HG03565 (cell line): ENCODE measurements at regions not wholly inside any gene's neighbourhood (a gene's known extent, or its start where the extent isn't known, plus 50 kb on each side); places are given as distances from the start of the nearest gene placed in this dataset.

Experiments
- ATAC-seq: cut with Tn5 transposase; IDR thresholded peaks from one replicate; pipeline ENCODE4 v1.9.1; 2021; ENCODE audit warnings: mild to moderate bottlenecking, moderate library complexity; ENCODE audit not compliant: unreplicated experiment

DNA sequence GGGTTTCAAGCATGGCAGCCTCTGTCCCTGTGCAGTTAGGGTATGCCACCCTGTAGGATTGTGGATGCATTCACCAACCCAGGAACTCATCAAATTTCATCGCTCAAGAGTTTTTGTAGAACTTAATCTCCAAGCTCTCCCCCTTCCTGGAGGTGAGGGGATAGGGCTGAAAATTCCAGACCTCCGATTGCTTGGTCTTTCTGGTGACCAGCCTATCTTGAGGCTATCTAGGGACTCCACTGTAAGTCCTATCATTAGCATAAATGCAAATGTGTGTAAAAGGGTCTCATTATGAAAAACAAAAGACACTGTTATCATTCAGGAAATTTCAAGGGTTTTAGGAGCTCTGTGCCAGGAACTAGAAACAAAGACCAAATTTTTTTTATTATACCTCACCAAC is 244.0 kb downstream of the DUSP6 start:
- ATAC-seq, result no peak

DNA sequence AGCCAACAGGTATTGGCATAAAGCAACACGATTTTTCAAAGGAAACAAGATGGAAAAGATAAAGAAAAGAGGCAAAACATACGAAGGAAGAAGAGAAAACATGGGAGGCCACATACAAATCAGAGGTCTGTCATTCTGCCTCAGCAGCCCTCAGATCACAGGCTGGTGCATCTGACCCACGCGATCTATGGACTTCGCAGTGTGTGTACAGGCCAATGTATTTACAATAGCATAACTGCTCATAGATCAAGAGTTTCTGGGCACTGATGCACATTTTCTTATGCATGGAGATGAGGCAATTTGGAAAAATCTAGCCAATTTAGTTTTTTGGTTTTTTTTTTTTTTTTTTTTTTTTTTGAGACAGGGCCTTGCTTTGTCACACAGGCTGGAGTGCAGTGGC is 245.4 kb downstream of the DUSP6 start:
- ATAC-seq, result no peak

DNA sequence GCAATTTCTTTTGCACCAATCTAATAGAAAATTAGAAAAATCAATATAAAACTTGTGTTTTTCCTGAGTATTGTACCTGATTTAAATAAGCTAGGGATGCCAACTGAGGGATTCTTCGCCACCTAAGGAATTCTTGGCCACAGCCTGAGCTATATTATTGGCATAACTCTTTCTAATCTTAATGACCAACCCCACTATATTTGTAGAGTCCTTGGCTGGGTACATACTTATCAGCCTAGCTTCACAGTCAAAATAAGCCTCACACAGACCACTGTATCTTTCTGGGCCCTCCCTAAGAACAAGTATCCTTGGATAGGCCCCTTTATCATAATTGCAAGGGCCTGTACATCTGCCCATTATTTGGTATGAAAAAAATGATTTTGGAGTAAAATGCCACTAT is 247.1 kb downstream of the DUSP6 start:
- no peak for ATAC-seq

DNA sequence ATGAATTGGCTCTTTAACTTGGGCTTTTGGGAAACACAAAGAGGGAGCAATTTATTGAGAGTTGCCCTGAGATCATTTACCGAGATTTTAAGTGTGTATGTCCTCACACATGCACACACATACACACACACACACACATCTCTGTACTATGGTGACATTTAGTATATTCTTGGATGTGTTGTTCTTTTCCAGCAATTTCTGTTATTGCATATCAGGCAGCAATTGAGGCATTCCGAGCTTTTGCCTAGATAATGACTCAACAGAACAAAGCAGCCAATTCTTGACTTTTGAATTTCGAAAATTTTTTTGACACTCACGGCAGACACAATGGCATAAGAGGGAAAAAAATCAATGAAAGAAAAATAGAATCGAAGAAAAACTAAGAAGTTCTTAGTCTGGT is 248.5 kb downstream of the DUSP6 start:
- ATAC-seq, result no peak

DNA sequence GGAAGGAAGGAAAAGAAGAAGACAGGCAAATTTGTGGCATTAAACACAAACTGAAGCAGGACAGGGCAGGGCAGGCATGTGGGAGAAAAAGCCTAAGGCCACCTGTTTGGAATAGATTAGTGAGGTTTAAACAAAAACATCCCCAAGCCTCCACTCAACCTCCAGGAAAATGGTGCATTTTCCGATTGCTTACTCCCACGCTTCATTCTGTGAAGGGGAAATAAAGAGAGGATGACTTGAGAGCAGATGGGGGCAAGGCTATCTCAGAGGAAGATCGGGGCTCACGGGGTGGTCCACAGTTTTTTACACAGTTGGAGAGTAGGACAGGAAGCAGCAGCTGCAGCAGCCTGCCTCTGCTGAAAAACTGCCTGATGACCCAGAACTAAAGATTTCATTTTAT is 250.9 kb downstream of the DUSP6 start:
- ATAC-seq, result no peak

DNA sequence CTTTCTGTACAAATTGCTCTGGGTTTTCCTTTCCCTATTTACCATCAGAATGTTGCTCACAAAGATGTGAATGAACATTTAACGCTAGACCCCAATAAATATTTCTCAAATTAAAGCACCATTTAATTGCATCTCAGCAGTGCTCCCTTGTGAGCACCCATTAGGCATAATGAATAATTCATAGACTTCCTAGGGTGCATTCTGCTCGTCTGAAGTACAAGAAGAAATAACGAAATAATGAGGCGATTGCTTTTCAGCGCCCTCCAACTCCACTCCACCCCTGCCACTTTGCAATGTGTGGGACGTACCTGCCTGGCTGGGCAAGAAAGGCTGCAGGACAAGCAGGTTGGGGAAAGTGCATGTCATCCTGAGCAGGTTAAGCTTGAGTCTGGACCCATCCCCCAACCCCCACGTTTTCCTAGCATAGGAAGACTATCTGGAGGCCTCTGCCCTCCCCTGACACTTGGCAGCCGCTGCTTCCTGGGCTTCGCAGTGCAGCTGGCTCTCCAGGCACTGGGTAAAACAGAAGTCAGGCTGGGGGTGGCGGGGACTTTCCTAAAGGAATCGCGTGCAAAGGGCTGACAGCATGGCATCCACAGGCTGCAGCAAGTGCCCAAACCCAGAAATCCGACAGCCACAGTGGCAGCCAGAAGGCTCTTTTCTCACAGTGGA is 253.7 kb downstream of the DUSP6 start:
- ATAC-seq, result no peak

DNA sequence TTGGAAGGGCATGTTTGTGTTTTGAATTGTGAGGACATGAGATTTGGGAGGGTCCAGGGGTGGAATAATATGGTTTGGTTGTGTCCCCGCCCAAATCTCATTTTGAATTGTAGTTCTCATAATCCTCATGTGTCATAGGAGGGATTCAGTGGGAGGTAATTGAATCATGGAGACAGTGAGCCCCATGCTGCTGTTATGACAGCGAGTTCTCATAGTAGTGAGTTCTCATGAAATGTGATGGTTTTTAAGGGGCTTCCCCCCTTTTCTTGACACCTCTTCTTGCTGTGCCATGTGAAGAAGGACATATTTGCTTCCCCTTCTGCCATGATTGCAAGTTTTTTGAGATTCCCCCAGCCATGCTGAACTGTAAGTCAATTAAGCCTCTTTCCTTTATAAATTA is 260.0 kb downstream of the DUSP6 start:
- ATAC-seq, result no peak

DNA sequence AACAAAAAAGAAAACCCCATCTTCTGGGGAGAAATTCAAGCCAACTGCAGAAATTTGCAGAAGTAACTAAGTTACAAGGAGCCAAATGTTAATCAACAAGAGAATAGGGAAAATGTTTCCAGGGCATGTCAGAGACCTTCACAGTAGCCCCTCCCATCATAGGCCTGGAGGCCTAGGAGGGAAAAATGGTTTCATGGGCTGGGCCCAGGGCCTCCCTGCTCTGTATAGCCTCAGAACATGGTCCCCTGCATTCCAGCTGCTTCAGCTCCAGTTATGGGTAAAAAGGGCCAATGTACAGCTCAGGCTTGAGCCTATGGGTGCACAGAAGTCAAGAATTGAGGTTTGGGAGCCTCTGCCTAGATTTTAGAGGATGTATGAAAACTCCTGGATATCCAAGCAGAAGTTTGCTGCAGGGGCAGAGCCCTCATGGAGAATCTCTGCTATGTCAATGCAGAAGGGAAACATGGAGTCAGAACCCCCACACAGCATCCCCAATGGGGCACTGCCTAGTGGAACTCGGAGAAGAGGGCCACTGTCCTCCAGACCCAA is 260.9 kb downstream of the DUSP6 start:
- no peak for ATAC-seq

DNA sequence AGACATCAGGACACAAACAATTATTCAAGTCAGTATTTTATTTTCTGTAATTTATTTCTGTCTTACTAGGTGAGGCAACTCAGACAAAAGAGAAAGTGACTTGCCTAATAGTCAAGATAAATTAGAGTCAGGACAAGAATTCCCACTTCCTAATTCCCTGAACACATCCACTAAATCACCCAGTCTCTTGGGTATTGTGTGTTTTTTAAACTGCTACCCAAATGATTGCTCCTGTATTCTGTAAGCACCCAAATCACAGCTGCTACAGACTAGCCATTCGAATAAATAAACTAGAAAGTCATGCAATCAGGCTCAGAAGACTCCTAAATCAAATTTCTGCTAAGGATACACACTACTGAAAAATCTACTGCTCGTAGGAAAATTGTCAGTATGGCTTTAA is 263.0 kb downstream of the DUSP6 start:
- no peak for ATAC-seq

DNA sequence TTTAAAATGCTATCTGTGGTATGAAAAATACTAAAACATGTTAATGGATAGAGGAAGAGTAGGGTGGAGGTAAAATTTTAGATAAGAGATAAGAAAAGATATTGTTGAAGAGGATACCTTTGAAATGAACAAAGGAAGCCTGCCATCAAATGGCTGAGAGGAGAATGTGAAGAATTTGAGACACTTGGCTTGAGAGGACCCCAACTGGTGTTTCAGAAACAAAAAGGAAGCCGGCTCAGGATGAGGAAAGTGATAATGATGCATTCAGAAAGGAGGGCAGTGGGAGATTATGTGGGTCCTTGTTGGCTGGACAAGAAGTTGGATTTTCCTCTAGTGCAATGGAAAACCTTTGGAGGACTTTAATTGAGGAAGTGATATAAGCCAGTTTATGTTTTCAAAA is 264.4 kb downstream of the DUSP6 start:
- ATAC-seq, result no peak

DNA sequence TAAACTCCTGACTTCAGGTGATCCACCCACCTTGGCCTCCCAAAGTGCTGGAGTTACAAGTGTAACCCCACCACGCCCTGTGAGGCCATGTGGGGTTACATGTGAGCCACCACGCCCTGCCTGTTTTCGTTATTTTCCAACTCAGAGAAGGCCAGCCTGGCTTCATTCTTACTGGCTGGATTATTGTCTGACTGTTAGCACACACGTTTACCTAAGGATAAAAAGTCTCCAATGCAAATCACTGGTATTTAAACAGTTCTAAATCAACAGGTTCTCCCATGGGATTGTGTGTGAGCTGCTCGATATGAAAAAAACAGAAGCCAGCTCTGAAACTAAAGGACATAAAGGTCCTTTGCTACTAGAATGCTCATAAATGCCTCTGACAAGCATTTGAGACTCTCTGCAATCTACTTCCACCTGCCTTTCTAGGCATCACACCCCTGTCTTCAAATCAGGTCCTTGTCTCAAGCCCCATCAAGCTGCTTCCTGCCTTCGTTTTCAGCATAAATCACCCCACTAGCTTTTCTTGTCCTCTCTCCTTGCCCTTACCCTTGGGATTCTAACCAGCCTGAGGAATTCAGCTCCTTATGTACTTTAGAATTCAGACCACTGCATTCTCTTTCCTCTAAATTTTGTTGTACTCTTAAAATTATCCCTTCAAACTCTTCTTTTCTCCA is 265.0 kb downstream of the DUSP6 start:
- no peak for ATAC-seq

DNA sequence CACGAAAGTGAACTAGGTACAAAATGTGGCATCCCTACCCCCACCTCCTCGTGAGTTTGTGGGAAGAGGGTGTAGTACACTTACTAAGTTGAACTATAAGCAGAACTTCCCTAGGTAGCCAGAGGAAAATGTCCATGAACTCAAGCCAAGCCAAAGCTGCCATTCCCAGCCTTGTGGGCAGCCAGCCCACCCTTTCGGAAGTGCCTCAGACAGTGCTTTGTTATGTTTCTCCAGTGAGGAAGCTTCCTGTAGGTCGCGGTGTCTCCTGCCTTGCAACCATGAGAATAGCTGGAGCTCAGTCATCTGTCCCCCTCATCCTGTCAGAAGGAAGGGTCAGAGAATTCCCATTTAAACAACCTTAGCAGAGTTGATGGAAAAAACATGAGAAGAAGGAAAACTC is 266.9 kb downstream of the DUSP6 start:
- no peak for ATAC-seq

DNA sequence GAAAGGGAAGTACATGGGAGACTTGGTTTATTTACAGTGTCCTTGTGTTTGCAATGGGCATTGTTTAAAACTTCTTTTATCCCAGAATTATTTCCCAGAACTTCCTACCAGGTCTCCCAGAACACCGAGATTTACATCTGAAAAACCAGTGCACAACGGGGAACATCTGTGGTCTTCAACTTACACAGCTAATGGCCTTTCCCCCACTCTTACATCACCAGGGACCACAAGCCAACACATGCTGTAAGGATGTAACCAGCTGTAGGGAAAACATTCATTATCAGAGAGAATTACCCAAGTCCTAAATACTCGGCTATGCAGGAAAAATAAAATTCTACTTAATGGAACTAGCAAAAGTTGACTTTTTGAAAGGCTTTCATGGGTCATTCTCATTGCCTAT is 267.6 kb downstream of the DUSP6 start:
- no peak for ATAC-seq

DNA sequence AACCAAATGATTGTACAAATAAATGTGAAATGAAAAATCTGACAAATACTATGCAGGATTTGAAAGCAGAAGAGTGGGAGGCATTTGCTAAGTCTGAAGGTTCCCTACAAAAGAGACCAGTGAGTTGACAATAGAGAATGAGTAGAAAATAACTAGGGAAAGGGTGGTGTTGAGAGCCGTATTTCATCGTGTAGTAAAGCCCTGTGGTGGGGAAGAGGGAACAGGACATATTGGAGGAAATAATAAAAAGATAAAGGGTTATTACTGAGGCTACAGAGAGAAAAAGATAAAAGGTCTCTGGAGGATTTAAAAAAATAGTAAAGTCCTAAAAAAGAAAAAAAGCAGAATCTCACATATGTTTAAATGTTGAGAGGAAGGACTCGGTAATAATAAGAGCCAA is 268.8 kb downstream of the DUSP6 start:
- ATAC-seq, result no peak

DNA sequence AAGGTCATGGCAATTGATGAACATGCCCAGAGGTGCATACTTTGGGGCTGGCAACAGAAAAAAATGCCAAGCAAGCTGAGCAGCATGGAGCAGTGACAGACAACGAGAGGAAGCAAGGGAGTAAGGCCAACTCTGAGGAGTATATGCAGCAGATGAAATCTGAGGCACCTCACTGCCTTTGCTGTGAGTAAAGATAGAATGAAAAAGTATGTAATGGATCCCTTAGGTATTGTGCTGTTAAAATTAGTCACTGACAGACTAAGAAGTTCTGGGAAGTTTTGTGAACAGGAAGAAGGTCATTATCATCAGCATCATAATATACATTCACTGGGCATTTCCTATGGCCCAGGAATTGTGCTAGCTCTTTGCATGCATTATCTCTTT is 269.9 kb downstream of the DUSP6 start:
- ATAC-seq, result no peak

DNA sequence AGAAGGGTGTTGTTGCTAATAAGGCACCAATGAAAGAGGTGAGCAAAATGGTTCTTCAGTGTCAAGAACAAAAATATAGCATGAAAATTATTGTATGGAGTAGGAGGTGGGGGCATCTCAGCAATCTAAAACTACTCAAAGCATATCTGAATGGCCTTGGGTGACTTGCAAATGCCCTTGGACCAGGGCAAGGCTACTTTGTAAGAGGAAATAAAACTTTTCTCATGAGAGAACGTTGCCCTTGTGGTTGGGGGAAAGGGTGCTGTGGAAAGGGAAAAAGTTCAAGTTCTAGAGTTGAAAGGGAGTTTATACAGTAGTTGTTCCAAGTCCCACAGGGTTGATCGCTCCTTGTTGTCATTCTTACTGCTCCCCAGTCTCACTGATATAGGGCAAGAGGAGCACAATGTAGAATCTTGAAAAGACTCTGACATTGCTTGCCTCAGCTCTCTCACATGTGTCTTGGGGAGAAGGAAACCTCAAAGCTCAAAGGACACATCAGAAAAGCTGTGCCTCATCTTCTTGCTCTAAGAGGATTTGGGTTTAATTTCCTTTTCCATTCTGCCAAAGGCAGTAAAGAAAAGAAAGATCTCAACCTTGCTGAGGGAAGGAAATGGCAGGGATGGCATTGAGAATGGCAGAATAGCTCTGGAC is 270.5 kb downstream of the DUSP6 start:
- no peak for ATAC-seq

DNA sequence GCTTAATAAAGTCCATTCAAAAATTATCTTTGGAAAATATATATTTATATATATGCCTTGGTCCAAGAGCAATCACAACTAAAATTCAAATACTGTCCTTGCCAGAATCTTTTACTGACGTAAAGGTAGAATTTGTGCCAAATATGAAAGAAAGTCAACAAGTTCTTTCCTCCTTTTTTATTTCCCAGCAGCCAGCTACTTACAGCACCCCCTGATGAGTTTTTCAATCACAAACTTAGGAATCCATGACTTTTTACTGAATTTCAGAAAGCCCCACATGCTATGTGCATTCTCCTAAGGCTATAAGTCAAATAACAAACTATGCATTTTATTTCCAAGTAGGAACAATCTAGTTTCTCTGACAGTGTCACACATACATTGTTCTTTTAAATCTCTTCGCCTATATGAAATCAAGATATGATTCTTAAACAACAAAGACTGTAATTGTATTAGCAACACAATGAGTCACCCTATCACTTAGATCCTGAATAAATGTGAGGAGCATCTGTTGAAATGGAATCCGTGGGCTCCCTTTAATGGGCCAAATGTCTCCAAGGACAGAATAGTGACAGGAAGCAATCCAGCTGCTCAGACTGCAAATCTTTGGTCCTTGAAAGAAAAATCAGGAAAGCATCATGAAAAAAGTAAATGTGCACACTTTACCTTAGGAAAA is 271.4 kb downstream of the DUSP6 start:
- ATAC-seq, result no peak

DNA sequence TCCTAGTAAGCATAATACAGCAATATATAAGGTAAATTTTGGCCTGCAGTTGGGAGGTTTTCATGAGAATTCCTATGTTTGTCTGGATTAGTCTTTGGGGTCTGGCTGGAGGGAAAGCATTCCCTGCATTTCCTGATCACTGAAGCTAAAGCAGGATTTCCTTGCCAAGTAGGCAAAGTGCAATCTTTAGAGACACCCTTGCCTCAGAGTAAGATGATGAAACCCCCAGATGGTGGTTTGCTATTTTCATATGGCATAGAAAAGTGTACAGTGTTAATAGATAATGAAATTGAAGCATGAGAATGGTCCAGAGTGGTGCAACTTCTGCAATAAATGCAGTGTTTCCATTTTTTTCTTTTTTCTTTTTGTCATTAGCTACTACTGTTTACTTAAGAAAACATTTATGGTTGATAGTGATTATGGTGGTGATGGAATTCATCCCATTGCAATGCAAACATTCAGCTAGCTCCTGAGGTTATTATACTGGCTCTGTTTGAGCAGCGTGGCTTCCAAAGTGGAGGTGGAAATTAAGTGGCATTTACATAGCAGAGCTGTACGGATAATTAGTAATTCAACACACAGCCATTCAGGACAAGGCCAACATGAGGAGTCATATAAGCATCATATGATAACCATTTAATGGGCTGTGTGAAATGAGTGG is 276.3 kb downstream of the DUSP6 start:
- ATAC-seq, result no peak

DNA sequence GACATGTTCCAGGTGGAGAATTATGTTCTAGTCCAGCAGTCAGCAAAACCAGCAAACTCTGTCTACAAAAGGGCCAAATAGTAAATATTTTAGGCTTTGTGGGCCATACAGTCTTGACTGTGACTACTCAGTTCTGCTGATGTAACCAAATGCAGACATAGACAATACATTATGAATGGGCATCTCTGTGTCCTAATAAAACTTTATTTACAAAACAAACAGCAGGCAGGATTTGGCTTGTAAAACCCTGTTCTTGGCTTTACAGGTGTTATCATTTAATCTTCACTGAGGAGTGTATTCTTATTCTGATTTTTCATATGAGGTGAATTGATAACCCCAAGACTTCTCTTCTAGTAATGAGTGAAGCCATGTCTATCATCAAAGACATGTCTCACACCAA is 278.6 kb downstream of the DUSP6 start:
- no peak for ATAC-seq

DNA sequence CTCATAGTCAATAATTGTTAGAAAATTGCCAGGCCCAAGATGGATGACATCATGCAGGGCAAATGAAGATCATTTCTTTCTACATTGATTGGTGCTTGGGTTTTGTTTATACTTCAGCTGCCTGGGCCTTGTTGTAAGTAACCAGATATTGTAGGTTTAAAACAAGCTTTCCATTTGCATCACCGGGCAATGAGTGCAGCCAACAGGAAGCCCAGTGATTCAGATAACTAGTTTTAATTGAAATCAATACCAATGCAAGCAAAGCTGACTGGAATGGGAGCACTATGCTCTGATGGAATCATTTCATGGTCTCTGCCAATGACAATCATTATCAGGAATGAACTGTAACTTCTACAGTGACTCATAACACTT is 279.3 kb downstream of the DUSP6 start:
- ATAC-seq, result no peak
